NCI-H345 treated with DMSO at 0.1 percent for 48 hours (cell line): ENCODE measurements at regions not wholly inside any gene's neighbourhood (a gene's known extent, or its start where the extent isn't known, plus 50 kb on each side); places are given as distances from the start of the nearest gene placed in this dataset.
"Not testable (repeated sequence)": the region's sequence is repeated elsewhere in the genome, so short reads cannot be mapped to it uniquely, and the experiment has no call there.

ENCODE experiments used
- DNase-seq: peaks from one replicate; lab custom pipeline; 2025; ENCODE audit not compliant: unreplicated experiment; lab: John Stamatoyannopoulos, UW

DNA sequence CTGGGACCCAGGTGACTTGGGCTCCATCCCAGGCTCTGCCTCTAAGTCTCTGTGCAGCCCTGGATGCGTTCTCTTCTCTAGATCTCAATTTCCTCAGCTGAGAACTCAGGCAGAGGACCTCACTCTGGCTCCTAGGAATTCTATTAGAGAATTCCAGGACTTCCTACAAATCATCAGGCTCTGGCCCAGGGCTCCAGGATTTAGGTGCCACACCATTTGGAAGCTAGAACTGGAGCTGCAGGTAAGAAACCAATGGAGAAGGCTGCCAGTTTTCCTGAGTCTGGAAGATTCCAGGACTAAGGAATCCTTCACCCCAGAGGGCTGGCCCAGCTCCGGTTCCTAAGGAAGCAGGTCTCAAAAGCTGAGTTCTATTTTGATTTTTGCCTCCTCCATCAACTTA, 189.8 kb upstream of the CDH5 start:
- no peak for DNase-seq

DNA sequence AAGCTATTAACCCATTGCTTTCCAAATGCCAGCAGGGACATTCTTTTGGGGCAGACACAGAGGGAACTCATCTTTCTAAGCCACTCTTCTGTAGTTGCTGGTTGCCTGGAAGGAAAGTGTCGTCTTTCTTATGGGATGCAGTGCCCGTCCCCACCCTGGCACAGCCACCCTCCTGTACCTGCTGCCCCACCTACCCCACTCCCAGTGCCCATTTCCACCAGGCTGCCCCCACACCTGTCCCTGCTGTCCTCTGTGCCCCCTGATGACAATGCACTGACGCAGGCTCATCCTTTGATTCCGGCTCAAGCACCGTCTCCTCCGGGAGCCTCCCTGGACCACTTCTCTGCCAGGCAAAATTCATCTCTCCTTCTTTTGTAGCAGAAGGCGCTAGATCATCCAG, 190.4 kb upstream of the CDH5 start:
- no peak for DNase-seq

DNA sequence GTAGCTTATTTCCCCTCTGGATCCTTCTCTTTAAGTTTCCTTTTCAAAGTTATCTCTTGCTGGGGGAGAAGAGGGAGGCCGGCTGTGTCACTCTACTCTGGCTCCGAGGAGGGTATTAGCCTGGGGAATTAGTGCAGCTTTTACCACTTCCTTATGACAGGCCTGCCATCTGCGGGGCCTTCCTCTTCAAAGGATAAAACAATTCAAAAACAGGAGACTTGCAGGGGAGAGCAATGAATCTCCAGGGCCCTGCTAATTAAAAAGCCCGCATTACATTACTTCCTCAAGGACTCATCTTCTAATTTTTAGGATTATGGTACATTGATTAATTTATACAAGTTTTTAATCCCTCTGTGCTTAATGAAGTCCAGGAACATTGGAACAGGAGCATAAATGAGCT, 190.9 kb upstream of the CDH5 start:
- DNase-seq, result no peak

DNA sequence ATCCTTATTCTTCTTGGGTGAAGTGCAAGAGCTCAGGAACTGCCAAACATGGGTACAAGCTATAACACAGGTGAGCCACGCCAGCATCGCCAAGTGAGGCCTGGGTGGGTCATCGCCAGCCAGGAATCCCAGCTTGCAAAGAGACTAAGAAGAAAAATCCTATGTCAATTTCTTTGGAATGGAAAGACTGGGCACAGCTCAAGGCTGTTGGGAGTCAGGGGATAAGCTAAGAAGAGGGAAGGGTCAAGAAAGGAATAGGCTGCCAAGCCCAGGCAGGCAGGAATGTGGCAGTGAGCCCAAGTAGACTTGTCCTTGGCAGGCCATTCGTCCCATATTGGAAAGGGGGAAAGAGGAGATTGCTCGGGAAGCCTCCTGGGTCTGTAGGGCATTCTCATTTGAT, 191.4 kb upstream of the CDH5 start:
- no peak for DNase-seq

DNA sequence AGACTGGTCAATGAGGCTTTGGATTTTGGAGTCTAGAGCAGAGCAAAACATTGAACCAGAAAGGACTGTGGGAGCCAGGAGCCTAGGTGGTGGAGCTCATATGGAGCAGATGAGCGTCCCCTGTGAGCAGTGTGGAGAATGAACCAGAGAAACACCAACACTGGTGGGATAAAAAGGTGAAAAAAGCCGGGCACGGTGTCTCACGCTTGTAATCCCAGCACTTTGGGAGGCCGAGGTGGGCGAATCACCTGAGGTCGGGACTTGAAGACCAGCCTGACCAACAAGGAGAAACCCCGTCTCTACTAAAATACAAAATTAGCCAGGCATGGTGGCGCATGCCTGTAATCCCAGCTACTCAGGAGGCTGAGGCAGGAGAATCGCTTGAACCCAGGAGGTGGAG, 192.7 kb upstream of the CDH5 start:
- not testable (repeated sequence) for DNase-seq

DNA sequence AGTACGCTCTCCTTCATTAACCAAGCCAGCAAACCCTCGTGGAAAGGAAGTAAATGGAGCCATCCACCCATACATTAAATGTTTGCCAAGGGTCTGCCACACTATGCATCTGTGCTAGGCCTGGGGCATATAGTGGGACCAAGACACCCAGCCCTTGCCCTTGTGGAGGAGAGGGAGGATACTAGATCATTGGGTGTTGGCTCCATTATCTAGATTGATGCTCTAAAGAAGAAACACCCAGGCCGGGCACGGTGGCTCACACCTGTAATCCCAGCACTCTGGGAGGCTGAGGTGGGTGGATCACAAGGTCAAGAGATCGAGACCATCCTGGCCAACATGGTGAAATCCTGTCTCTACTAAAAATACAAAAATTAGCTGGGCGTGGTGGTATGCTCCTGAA, 193.3 kb upstream of the CDH5 start:
- not testable (repeated sequence) for DNase-seq

DNA sequence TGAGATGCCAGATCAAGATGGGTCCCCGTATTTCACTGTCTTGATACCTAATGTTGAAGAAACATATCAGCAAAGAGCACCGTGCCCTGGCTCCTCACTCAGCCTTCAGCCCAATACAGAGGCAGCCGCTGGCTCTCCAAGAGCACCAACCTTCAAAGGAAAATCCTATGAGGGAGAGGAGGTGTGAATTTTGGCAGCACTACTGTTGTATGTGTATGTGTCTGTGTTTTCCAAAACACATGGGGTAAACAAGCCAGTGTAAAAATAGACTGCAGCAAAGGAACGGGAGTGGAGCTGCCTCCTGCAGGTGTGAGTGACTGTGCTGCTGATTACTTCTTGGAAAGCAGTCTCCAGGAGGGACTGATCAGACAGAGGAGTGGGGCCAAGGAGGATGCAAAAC, 194.0 kb upstream of the CDH5 start:
- no peak for DNase-seq

DNA sequence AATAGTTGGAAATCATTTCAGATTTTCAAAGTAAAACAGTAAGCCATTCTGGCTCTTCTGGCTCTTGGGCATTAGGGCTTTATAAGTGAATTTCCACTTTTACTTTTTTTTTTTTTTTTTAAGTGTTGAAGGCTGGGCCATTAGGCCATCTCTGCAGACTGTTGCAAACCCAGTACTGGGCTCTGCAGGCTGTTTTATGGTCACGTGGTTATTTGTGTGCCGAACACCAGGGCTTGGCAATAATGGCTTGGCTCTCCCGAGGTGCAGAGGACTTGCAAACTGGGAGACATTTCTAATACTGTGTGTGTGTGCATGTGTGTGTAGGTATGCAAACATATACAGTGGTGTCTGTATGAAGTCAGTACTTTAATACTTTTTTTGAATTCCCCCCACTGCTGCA, 194.9 kb upstream of the CDH5 start:
- DNase-seq, result no peak

DNA sequence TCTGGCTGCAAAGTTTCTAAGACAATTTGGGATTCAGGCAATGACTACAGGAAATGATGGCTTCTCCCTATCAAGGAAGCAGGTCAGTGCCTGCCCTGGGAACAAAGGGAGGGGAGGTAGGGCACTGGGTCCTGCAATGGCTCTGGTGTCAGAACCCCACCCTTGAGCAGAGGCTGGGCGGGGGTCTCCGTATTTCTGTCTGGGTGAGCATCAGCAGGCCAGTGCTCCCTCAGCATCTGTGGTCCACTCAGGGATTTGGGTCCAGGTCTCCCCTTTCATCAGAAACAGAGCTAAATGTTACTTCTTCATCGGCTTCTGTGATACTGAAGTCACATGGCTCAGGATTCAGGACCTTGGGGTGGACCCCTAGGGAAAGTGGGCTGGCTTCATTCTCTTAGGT, 195.5 kb upstream of the CDH5 start:
- no peak for DNase-seq

DNA sequence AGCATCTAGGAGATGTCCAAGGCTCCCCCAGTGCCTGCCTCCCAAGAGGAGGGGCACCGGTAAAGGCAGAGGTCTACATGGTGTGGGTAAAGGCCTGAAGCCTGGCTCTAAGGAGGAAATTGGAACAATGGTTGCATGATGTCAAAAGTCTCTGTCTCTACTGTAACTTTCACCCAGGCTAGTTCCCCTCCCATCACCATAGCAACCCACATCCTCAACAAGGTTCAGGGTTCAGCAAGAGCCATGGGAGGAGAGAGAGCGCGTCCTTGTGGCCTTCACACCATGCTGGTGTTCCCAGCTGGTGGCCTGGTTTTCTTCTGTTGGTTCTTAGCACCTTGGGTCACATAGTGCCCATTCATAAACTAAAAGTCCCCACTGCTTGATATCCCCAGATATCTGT, 196.7 kb upstream of the CDH5 start:
- no peak for DNase-seq

DNA sequence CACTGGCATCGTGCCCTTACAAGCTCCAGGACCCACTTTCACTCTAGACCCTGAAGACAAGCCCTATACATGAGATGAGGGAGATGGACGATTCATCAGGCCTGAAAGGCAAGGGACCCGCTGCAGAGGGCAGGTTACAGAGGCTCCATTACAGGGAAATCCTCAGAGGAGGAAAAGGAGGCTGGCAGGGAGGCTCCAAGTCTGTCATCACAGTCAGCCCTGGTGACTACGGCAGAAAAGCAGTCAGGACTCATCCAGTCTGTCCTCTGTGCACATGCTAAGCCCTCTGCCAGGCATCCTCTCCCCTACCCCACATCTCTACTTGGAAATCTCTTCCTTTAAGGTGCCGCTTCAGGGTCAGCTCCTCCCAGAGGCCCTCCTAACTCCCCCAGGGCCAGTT, 197.7 kb upstream of the CDH5 start:
- DNase-seq, result no peak

DNA sequence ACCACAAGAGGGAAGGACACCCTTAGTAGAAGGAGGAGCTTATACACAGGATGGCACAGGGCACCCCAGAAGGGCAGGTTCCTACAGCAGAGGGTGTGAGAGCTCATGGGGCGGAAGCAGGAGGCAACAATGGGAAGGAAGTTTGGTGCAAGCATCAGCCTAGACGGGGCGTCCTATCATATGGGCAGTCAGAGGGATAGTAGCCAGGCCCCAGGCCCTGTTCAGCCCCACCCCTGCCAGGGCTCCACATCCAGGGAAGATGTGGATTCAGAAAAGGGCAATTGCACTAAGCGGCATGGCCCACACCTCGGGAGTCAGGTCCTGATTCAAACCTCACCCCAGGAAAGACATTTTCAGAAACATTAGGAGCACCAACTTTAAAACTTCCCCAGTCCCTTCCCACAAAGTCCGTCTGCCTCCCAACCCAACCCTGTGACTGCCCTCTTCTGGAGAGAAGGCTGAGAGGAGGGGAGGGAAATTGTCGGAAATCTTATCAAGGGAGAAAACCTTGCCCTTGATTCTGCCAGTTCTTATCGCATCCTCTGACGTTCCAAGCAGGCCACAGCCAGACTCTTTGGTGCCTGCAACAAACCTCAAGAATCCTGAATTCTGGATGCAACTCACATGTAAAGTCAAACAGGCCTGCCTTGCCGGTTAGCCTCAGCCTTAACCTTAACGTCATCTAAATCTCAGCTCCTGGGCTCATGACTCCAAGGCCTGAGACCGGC, 198.8 kb upstream of the CDH5 start:
- DNase-seq, result no peak

DNA sequence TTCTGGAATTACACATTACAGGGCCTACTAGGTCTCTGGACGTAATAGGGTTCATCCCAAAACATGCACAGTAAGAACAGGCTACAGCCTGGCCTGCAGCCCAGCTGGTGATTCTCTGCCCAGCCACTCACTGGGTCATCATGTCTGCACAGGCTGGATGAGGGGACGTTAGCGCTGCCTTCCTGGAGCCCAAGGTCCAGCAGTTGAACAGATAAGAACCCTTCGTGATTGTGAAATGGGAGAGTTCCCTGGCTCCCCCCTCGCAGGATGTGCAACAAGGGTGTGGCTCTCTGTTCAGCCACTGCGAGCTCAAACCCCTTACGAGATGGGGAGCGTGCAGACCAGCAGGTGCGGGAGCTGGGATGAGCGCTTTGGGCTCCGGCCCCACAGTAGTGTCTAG, 200.0 kb upstream of the CDH5 start:
- DNase-seq, result no peak

DNA sequence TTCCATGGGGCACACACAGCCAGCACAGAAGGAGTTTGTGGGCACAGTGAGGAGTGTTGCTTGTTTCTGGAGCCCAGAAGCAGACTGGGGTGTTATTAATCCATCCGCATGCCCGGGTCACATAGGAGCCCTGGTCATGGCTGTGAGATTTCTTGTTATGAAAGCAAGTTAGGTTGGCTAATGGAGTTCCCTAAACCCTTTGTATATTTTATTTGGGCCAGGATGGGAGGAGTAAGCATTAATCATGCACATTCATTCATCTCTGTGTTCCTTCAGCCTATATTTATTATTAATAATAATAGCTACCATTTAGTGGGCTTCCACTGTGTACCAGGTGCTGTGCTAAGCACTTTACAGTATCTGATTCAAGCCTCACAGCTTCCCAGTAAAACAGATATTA, 200.6 kb upstream of the CDH5 start:
- DNase-seq, result no peak

DNA sequence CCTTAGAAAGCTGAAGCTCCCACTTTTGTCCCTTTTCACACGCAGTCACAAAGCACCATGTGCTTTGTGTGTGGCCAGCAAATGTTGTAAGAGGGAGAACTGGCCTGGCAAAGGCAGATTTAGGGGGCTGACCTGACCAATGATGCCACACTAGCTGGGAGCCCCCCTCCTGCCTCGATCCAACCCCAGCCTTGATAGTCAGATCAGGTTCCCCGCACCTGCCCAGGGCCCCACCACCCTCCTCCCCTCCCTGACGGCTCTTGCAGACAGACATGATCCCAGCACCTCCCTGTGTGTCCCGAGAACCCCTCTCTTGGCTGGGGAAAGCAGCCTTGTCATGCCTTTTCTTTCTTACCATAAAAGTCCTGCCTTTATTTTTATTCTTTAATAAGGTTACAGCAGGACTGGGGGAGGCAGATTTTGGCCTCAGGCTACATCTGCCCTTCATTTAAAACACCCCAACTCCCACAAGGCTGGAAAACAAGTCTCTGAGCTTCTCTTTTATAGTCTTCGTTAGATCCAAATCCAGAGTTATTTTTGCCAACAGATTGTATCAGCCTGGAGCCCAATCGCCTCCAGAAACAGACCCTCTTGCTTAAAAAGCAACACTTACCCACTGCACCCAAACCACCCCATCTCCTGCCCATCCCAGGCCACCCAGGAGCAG, 201.8 kb upstream of the CDH5 start:
- DNase-seq, result no peak

DNA sequence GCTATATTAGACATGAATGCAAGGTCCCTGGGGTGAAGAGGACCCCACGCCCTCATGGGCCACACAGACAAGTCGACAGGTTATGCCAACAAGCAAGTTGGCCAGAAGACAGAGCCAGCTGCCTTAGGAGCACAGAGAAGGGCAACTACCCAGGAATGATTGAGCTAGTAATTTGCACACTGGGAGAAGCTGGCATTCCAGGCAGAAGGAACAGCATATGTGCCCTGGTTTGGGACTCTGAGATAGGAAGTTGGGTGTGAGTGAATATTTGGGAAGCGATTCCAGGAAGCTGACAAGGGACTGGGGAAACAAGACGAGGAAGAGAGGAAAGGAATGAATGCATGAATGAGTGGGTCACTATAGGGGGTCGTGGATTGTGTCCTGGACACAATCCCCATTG, 203.7 kb upstream of the CDH5 start:
- DNase-seq, result no peak

DNA sequence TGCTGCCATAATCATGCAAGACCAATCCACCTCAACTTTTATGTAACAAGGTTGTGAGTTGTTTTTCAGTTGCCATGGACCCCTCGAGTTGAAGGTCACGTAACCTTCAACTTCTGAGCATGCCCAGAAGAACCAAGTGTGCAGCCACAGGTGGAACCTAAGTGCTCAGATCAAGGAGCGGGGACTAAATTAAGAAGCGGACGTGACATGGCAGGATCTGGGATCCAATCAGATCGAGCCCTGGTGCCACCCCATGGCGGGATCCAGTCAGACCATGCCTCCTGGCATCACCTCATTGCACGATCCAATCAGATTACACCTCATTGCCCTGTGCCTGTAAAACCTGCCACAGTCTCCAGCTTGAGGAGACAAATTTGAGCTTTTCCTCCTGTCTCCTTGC, 204.5 kb upstream of the CDH5 start:
- no peak for DNase-seq

DNA sequence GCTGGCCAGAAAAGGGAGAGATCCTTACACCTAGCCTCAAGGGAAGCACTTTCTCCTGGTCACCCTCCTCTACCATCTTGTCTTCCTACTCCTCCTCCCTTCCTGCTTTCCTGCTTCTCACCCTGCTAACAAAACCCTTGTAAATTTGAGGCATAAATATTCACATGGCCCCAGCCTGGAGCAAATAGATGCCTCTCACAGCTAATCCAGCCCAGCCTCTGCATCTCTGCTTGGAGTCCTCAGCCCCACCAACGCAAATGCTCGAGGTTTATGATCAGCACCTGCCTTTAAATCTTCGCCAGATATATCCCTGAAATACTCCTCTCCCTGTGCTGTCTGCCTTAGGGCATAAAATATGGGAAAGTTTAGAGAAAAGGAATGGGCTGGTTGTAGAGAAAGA, 205.2 kb upstream of the CDH5 start:
- no peak for DNase-seq

DNA sequence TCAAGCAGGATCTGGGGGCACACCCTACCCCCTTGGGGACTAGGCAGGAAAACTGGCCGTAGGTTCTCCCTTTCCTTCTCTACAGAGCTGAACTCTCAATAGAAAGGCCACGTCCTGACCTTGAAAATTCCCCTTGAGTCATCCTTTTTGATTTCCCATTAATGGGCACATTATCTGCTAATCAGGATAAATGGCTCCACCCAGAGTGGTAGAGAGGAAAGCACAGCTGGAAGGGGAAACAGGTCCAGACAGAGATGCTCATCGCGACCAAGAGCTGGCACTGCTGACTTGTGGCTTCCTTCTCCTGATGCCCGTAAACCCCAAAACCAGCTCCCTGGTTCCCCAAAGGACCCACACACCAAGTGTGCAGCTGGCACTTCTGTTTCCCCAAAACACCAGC, 206.5 kb upstream of the CDH5 start:
- no peak for DNase-seq

DNA sequence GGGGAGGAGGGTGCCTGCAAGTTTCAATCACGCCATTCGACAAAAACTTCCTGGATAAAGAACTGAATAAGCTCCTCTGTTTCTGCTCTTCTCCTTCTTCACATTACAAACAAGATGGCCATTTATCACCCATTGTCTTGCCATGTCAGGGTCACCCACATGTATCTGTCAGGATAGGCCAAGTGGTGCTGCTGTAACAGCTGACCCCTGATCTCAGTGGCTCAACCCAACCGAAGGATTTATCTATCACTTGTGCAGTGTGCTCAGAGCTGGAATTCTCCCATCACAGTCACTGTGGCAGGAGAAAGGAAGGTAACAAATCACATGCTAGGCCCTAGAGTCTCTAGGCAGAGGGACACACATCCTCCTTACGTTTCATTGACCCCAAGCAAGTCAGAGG, 210.0 kb upstream of the CDH5 start:
- DNase-seq, result no peak

DNA sequence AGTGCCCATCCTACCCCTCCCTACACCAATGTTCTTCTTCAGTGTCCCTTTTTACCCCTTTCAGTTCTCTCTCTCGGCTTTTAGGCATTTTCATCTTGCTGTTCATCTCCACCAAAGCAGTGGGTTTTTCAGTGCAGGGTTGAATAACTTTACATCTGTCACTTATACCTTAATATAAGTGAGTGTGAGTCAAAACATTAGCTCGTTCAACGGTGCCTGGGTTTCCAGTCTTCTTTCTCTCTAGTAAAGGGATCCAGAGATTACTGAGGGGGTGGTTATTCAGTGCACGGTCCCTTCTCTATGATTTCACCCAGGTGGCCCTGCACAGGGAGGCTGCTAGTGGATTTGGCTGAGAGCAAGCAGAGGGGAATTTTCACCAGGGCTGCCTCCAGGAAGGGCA, 210.6 kb upstream of the CDH5 start:
- no peak for DNase-seq

DNA sequence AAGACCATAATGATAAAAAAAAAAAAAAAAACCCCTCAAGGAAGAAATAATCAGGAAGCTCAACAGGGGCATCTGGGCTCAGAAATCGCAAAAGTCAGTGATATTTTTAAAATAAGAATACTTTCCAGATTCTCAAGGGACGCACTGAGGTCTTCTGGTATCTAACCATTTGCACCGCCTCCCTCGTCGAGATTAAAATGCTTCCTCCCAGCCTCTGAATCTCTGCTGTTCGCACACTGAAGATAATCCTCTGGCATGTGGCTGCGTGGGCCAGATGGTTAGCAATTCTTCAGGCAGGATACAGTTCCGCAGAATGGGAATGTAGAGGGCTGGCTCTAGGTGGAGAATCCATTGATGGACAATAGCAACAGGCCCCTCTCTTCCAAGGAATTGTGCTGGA, 211.7 kb upstream of the CDH5 start:
- DNase-seq, result no peak

DNA sequence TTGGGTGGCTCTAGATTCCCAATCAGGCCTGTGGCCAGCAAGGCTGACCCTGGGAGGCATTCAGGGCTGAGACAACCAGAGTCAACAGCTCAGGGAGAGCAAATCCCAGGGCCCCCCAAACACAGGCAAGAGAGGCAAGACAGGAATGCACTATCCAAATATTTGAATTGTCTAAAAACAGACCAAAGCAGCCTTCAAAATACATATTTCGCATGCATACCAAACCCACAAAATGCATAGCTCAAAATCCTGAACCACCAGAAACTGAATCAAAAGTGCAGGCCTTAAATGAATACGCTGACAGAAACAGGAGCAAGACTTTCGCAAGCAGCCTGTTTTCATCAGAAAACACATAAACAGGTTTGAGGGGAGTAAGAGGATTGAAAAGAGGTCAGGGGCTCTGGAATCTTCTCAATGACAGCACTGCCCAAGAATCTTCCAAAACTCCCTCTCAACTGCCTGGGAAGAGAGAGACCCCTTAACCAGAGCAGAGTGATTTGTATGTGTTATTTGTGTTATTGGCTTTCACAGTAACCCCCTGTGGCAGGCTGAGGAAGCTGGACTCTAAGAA, 213.6 kb upstream of the CDH5 start:
- no peak for DNase-seq
